ENCODE measurements at regions not wholly inside any gene's neighbourhood (a gene's known extent, or its start where the extent isn't known, plus 50 kb on each side); places are given as distances from the start of the nearest gene placed in this dataset.

DNA sequence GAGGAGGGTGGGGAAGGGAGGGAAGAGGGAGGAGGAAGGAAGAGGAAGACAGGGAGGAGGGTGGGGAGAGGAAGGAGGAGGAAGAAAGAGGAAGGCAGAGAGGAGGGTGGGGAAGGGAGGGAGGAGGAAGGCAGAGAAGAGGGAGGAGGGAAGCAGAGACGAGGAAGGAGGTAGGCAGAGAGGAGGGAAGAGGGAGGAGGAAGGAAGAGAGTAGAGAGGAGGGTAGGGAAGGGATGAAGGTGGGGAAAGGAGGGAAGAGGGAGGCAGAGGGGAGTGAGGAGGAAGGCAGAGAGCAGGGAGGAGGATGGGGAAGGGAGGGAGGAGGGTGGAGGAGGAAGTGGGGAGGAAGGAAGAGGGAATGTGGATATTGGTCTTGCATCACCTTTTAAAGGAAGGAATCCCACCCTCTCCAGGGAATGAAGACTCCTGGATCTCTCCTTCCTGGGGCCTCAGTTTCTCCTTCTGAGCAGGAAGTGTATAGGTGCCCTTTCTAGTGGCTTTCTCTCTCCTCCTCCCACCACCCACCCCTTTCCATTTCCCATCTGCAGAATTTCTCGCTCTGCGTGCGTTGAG, 188.9 kb upstream of the ZNF618 start:
- no peak overlapping the region for H3K4me3 Mint-ChIP-seq (ENCODE audit: unreplicated experiment)
- Histone ChIP-seq H3K4me3 (ENCODE audit: insufficient read depth, low read depth, low read length) (no peak overlapping the region), H3K4me2 (ENCODE audit: low read length) (peak overlapping the region; percentile 68), H3K79me2 (ENCODE audit: insufficient read depth, low read length) (no peaks in the 10 kb centered on the region), H3K9me3 (ENCODE audit: insufficient read depth, low read depth, low read length) (no peaks in the 10 kb centered on the region), H4K20me1 (ENCODE audit: insufficient read depth, low read length) (no peaks in the 10 kb centered on the region), H3K27ac (ENCODE audit: low read depth, low read length) (no peak overlapping the region), H3K4me1 (ENCODE audit: insufficient read depth, low read length) (no peaks in the 10 kb centered on the region), H3K27me3 (ENCODE audit: insufficient read depth, low read length) (peaks cover 17% of the 10 kb centered on the region), H2AFZ (ENCODE audit: low read depth, low read length) (no peak overlapping the region), H3K9ac (ENCODE audit: low read length) (no peak overlapping the region), H3K36me3 (ENCODE audit: insufficient read depth, low read length) (no peaks in the 10 kb centered on the region)
- TF ChIP-seq EZH2 (IDR thresholded peaks at IDR 0.05; ENCODE audit: insufficient read depth, low read length): no peak
- H3K27ac Mint-ChIP-seq (ENCODE audit: unreplicated experiment): no peak overlapping the region
- DNase-seq (ENCODE audit: low read depth): no peak
- FAIRE-seq: no peak
- peaks cover 57% of the 10 kb centered on the region for H3K27me3 Mint-ChIP-seq (ENCODE audit: low read depth, unreplicated experiment)
- peaks cover 6% of the 10 kb centered on the region for H3K4me1 Mint-ChIP-seq (ENCODE audit: low read depth, unreplicated experiment)
- peaks cover 2% of the 10 kb centered on the region for H3K36me3 Mint-ChIP-seq (ENCODE audit: low read depth, unreplicated experiment)
- H3K9me3 Mint-ChIP-seq (ENCODE audit: unreplicated experiment): peaks cover 2% of the 10 kb centered on the region

DNA sequence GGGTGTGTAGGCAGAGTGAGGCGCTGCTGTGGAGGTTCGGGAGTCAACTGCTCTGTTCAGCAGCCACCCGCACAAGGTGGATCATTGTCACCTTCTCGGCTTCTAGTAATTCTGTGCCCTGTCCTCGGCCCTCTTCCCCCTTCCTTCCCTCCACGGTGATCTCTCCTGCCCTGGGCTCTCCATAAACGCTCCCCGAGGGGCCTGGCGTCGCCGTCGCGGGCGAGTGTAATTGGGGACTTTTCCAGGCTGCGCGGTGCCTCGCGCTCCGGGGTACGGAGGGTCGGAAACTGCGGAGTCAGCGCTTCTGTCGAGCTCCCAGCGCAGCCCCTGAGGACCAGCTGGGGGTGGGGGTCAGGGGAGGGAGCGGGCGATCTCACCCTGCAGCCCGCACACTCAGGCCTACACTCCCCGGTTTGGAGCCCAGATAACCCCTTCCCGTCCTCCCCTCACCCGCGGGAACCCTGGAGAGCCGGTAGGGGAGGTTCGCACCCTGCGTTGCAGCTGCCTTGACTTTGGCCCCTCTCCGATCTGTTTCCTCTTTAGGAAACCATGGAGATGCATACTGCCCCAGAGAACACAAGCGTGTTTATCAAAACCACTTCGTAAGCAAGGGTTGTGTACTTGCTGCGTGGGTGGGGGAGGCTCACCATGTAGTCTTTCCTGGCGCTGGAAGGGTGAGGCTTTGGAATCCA, 188.3 kb upstream of the ZNF618 start:
- no peak for FAIRE-seq
- H3K79me2 ChIP-seq (ENCODE audit: insufficient read depth, low read length): no peaks in the 10 kb centered on the region
- H3K9me3 ChIP-seq (ENCODE audit: insufficient read depth, low read depth, low read length): no peaks in the 10 kb centered on the region
- no peak overlapping the region for H3K27ac ChIP-seq (ENCODE audit: low read depth, low read length)
- no peak overlapping the region for H3K9ac ChIP-seq (ENCODE audit: low read length)
- peaks cover 2% of the 10 kb centered on the region for H3K9me3 Mint-ChIP-seq (ENCODE audit: unreplicated experiment)
- H3K27me3 Mint-ChIP-seq (ENCODE audit: low read depth, unreplicated experiment): peaks cover 54% of the 10 kb centered on the region
- H4K20me1 ChIP-seq (ENCODE audit: insufficient read depth, low read length): no peaks in the 10 kb centered on the region
- peak overlapping the region; percentile 68 for H3K4me2 ChIP-seq (ENCODE audit: low read length)
- H3K27me3 ChIP-seq (ENCODE audit: insufficient read depth, low read length): peaks cover 17% of the 10 kb centered on the region
- no peak overlapping the region for H3K27ac Mint-ChIP-seq (ENCODE audit: unreplicated experiment)
- H3K4me3 Mint-ChIP-seq (ENCODE audit: unreplicated experiment): no peak overlapping the region
- no peak overlapping the region for H3K4me3 ChIP-seq (ENCODE audit: insufficient read depth, low read depth, low read length)
- no peak overlapping the region for H2AFZ ChIP-seq (ENCODE audit: low read depth, low read length)
- H3K36me3 ChIP-seq (ENCODE audit: insufficient read depth, low read length): no peaks in the 10 kb centered on the region
- peaks cover 3% of the 10 kb centered on the region for H3K4me1 Mint-ChIP-seq (ENCODE audit: low read depth, unreplicated experiment)
- no peaks in the 10 kb centered on the region for H3K4me1 ChIP-seq (ENCODE audit: insufficient read depth, low read length)
- DNase-seq (ENCODE audit: low read depth): no peak
- peaks cover 2% of the 10 kb centered on the region for H3K36me3 Mint-ChIP-seq (ENCODE audit: low read depth, unreplicated experiment)
- TF ChIP-seq, protein P1, sequence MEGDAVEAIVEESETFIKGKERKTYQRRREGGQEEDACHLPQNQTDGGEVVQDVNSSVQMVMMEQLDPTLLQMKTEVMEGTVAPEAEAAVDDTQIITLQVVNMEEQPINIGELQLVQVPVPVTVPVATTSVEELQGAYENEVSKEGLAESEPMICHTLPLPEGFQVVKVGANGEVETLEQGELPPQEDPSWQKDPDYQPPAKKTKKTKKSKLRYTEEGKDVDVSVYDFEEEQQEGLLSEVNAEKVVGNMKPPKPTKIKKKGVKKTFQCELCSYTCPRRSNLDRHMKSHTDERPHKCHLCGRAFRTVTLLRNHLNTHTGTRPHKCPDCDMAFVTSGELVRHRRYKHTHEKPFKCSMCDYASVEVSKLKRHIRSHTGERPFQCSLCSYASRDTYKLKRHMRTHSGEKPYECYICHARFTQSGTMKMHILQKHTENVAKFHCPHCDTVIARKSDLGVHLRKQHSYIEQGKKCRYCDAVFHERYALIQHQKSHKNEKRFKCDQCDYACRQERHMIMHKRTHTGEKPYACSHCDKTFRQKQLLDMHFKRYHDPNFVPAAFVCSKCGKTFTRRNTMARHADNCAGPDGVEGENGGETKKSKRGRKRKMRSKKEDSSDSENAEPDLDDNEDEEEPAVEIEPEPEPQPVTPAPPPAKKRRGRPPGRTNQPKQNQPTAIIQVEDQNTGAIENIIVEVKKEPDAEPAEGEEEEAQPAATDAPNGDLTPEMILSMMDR (IDR thresholded peaks at IDR 0.05; ENCODE audit: insufficient read depth, low read depth, low read length): no peak
- TF ChIP-seq EZH2 (IDR thresholded peaks at IDR 0.05; ENCODE audit: insufficient read depth, low read length): peak; percentile 82

DNA sequence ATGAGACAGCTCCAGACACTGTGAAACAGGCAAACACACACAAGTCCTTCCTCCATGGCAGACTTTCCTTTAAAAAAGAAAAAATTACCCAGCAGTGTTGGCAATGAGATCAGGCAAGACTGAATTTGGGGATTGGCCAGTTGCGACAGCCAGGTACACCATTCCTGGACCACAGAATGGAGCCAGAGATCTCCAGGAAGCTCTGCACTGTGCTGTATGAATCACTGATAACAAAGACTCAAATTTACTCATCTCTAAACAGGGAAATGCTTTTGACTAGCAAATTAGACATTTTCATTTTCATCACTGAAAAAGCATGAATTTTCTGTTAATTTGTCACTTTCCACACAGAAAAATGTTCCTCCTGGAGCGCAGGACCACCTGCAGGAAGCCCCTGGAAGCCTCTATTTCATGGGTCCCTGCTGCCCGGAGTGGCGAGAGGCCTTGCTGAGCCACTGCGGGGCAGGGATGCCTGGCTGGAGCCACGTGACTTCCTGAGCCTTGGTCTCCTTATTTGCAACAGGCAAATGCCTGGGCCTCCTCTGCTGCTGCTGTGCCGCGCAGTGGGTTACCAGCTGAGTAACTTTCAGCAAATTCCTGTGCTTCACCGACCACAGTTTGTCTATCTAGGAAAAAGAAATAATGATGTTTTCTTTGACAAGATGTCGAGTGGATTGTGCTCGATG, 185.9 kb upstream of the ZNF618 start:
- H3K4me1 Mint-ChIP-seq (ENCODE audit: low read depth, unreplicated experiment): peaks cover 3% of the 10 kb centered on the region

More for the DNA sequence above, 185.9 kb upstream of the ZNF618 start:
- Histone ChIP-seq H3K27me3 (ENCODE audit: insufficient read depth, low read length) (peaks cover 17% of the 10 kb centered on the region), H2AFZ (ENCODE audit: low read depth, low read length) (peak overlapping the region; percentile 24), H3K4me3 (ENCODE audit: insufficient read depth, low read depth, low read length) (no peak overlapping the region), H3K9me3 (ENCODE audit: insufficient read depth, low read depth, low read length) (no peaks in the 10 kb centered on the region), H3K9ac (ENCODE audit: low read length) (no peak overlapping the region), H3K79me2 (ENCODE audit: insufficient read depth, low read length) (no peaks in the 10 kb centered on the region), H4K20me1 (ENCODE audit: insufficient read depth, low read length) (no peaks in the 10 kb centered on the region), H3K4me1 (ENCODE audit: insufficient read depth, low read length) (no peaks in the 10 kb centered on the region), H3K4me2 (ENCODE audit: low read length) (peak overlapping the region; percentile 23), H3K36me3 (ENCODE audit: insufficient read depth, low read length) (no peaks in the 10 kb centered on the region), H3K27ac (ENCODE audit: low read depth, low read length) (no peak overlapping the region)
- no peak overlapping the region for H3K27ac Mint-ChIP-seq (ENCODE audit: unreplicated experiment)
- H3K9me3 Mint-ChIP-seq (ENCODE audit: unreplicated experiment): peaks cover 7% of the 10 kb centered on the region
- peaks cover 2% of the 10 kb centered on the region for H3K36me3 Mint-ChIP-seq (ENCODE audit: low read depth, unreplicated experiment)
- DNase-seq (ENCODE audit: low read depth) (no peak), FAIRE-seq (peak; percentile 20)
- no peak overlapping the region for H3K4me3 Mint-ChIP-seq (ENCODE audit: unreplicated experiment)
- TF ChIP-seq, protein P1 (IDR thresholded peaks at IDR 0.05; ENCODE audit: insufficient read depth, low read depth, low read length): no peak
- TF ChIP-seq EZH2 (IDR thresholded peaks at IDR 0.05; ENCODE audit: insufficient read depth, low read length): no peak
- H3K27me3 Mint-ChIP-seq (ENCODE audit: low read depth, unreplicated experiment): peaks cover 41% of the 10 kb centered on the region

All from astrocyte (in vitro differentiated cells and primary cell).